ENCODE measurements at regions not wholly inside any gene's neighbourhood (a gene's known extent, or its start where the extent isn't known, plus 50 kb on each side); places are given as distances from the start of the nearest gene placed in this dataset.

DNA sequence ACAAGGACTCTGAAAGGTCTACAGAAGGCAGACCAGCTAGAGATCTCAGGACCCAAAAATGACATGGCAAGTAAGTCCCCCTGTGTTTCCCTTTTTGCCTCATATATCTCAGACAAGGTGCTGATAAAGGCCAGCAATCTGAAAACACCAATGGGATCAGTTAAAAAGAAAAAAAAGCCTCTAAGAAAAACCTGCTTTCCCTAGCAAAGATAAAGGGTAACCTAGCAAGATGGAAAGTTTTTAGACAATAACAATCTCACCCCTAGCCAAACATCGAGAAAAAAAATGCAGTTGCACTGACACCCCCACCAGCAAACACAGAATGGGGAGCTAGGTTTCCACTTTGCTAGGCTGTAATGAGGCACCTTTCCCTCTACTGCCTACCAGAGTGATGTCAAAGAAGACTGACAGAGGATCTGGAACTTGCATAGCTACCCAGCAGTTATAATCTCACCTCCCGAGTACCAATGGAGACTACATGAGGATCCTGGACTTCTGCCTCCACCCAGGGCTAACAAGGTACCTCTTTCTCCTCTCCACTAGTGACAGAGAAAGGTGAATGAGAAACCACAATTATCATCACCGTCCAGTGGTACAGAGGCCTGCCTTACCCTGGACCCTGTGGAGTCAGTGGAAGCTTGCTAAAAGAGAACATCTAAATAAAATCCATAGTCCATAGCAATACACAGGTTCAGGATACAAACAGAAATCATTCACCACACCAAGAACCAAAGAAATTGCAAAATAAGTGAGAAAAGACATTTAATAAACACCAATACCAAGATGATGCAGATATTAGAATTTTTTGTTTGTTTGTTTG lies 240.8 kb downstream of the ARHGAP12 start:
- TF ChIP-seq, protein P1, sequence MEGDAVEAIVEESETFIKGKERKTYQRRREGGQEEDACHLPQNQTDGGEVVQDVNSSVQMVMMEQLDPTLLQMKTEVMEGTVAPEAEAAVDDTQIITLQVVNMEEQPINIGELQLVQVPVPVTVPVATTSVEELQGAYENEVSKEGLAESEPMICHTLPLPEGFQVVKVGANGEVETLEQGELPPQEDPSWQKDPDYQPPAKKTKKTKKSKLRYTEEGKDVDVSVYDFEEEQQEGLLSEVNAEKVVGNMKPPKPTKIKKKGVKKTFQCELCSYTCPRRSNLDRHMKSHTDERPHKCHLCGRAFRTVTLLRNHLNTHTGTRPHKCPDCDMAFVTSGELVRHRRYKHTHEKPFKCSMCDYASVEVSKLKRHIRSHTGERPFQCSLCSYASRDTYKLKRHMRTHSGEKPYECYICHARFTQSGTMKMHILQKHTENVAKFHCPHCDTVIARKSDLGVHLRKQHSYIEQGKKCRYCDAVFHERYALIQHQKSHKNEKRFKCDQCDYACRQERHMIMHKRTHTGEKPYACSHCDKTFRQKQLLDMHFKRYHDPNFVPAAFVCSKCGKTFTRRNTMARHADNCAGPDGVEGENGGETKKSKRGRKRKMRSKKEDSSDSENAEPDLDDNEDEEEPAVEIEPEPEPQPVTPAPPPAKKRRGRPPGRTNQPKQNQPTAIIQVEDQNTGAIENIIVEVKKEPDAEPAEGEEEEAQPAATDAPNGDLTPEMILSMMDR (tag by site-specific recombination; IDR thresholded peaks at IDR 0.05): no peak
- TF ChIP-seq ZNF777 (tag by site-specific recombination; IDR thresholded peaks at IDR 0.05; ENCODE audit: borderline replicate concordance): no peak
- no peak for TF ChIP-seq ZNF274 (IDR thresholded peaks at IDR 0.05; ENCODE audit: low read length)
- TF ChIP-seq ZNF274 (tag by site-specific recombination; IDR thresholded peaks at IDR 0.05; ENCODE audit: borderline replicate concordance): no peak
- TF ChIP-seq ZBTB7A (tag by site-specific recombination; IDR thresholded peaks at IDR 0.05; ENCODE audit: low read depth): no peak
- no peak for TF ChIP-seq ZBTB48 (tag by site-specific recombination; IDR thresholded peaks at IDR 0.05)
- no peak for TF ChIP-seq ZNF2 (tag by site-specific recombination; IDR thresholded peaks at IDR 0.05)
- TF ChIP-seq, protein P2, sequence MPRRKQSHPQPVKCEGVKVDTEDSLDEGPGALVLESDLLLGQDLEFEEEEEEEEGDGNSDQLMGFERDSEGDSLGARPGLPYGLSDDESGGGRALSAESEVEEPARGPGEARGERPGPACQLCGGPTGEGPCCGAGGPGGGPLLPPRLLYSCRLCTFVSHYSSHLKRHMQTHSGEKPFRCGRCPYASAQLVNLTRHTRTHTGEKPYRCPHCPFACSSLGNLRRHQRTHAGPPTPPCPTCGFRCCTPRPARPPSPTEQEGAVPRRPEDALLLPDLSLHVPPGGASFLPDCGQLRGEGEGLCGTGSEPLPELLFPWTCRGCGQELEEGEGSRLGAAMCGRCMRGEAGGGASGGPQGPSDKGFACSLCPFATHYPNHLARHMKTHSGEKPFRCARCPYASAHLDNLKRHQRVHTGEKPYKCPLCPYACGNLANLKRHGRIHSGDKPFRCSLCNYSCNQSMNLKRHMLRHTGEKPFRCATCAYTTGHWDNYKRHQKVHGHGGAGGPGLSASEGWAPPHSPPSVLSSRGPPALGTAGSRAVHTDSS (tag by site-specific recombination; IDR thresholded peaks at IDR 0.05): no peak
- TF ChIP-seq ZNF146 (tag by site-specific recombination; IDR thresholded peaks at IDR 0.05): no peak
- TF ChIP-seq, protein P3, sequence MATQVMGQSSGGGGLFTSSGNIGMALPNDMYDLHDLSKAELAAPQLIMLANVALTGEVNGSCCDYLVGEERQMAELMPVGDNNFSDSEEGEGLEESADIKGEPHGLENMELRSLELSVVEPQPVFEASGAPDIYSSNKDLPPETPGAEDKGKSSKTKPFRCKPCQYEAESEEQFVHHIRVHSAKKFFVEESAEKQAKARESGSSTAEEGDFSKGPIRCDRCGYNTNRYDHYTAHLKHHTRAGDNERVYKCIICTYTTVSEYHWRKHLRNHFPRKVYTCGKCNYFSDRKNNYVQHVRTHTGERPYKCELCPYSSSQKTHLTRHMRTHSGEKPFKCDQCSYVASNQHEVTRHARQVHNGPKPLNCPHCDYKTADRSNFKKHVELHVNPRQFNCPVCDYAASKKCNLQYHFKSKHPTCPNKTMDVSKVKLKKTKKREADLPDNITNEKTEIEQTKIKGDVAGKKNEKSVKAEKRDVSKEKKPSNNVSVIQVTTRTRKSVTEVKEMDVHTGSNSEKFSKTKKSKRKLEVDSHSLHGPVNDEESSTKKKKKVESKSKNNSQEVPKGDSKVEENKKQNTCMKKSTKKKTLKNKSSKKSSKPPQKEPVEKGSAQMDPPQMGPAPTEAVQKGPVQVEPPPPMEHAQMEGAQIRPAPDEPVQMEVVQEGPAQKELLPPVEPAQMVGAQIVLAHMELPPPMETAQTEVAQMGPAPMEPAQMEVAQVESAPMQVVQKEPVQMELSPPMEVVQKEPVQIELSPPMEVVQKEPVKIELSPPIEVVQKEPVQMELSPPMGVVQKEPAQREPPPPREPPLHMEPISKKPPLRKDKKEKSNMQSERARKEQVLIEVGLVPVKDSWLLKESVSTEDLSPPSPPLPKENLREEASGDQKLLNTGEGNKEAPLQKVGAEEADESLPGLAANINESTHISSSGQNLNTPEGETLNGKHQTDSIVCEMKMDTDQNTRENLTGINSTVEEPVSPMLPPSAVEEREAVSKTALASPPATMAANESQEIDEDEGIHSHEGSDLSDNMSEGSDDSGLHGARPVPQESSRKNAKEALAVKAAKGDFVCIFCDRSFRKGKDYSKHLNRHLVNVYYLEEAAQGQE (tag by site-specific recombination; IDR thresholded peaks at IDR 0.05): no peak
- no peak for TF ChIP-seq ZNF341 (tag by site-specific recombination; IDR thresholded peaks at IDR 0.05; ENCODE audit: low read depth)
- TF ChIP-seq ZNF138 (tag by site-specific recombination; IDR thresholded peaks at IDR 0.05; ENCODE audit: borderline replicate concordance): no peak
- no peak for TF ChIP-seq ZNF76 (tag by site-specific recombination; IDR thresholded peaks at IDR 0.05; ENCODE audit: borderline replicate concordance, low read depth)
- TF ChIP-seq, protein P4, sequence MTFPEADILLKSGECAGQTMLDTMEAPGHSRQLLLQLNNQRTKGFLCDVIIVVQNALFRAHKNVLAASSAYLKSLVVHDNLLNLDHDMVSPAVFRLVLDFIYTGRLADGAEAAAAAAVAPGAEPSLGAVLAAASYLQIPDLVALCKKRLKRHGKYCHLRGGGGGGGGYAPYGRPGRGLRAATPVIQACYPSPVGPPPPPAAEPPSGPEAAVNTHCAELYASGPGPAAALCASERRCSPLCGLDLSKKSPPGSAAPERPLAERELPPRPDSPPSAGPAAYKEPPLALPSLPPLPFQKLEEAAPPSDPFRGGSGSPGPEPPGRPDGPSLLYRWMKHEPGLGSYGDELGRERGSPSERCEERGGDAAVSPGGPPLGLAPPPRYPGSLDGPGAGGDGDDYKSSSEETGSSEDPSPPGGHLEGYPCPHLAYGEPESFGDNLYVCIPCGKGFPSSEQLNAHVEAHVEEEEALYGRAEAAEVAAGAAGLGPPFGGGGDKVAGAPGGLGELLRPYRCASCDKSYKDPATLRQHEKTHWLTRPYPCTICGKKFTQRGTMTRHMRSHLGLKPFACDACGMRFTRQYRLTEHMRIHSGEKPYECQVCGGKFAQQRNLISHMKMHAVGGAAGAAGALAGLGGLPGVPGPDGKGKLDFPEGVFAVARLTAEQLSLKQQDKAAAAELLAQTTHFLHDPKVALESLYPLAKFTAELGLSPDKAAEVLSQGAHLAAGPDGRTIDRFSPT (tag by site-specific recombination; IDR thresholded peaks at IDR 0.05): no peak
- TF ChIP-seq, protein P5, sequence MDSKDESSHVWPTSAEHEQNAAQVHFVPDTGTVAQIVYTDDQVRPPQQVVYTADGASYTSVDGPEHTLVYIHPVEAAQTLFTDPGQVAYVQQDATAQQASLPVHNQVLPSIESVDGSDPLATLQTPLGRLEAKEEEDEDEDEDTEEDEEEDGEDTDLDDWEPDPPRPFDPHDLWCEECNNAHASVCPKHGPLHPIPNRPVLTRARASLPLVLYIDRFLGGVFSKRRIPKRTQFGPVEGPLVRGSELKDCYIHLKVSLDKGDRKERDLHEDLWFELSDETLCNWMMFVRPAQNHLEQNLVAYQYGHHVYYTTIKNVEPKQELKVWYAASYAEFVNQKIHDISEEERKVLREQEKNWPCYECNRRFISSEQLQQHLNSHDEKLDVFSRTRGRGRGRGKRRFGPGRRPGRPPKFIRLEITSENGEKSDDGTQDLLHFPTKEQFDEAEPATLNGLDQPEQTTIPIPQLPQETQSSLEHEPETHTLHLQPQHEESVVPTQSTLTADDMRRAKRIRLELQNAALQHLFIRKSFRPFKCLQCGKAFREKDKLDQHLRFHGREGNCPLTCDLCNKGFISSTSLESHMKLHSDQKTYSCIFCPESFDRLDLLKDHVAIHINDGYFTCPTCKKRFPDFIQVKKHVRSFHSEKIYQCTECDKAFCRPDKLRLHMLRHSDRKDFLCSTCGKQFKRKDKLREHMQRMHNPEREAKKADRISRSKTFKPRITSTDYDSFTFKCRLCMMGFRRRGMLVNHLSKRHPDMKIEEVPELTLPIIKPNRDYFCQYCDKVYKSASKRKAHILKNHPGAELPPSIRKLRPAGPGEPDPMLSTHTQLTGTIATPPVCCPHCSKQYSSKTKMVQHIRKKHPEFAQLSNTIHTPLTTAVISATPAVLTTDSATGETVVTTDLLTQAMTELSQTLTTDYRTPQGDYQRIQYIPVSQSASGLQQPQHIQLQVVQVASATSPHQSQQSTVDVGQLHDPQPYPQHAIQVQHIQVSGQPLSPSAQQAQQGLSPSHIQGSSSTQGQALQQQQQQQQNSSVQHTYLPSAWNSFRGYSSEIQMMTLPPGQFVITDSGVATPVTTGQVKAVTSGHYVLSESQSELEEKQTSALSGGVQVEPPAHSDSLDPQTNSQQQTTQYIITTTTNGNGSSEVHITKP (tag by site-specific recombination; IDR thresholded peaks at IDR 0.05): no peak

All from HEK293 (cell line).